C4-2B (cell line): ENCODE measurements at regions not wholly inside any gene's neighbourhood (a gene's known extent, or its start where the extent isn't known, plus 50 kb on each side); places are given as distances from the start of the nearest gene placed in this dataset.

Experiments
- ZFX ChIP-seq: fragments of 450-650 bp; IDR thresholded peaks from 2 replicates; pipeline ENCODE4 v1.6.1; 2017
- TF ChIP-seq, protein P1 (sequence below): fragments of 450-650 bp; conservative IDR thresholded peaks from 2 replicates; pipeline ENCODE4 v1.5.1; 2017; ENCODE audit warnings: mild to moderate bottlenecking

DNA sequence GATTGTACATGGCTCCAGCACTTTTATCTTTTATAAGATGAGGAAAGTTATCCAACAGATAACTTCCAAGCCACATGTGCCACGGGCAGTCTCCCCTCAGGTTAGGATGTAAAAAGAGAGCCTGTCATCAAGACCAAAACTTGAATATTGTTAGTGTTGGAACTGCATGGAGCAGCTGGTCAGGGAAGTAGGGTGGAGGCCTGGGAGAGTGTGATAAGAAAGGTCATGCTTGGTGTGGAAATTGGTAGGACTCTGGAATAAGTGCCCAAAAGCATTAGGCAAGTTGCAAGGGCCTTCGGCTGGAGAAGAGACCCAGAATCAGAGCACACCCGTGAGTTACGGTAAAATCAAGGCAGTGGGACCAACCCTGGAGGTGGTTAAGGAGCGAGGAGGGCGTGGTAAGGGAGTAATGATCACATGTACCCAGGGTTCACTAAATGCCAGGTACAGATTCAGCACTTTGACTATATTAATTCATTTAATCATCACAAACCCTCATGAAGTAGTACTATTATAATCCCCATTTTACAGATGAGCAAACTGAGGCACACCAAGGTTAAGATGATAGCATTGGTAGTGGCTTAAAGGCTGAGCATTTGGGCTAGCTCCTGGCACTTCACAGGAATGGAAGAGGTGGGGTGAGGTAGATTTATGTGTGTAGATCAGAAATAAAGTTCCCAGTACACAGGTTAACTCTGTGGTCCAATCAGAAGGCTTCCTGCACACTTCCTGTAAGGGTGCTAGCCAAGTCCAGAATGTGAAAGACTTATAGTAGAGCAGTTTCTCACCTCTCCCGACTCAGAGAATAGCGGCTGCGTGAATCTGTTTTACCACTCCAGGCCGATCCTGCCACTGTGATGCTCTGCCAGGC, 96.5 kb upstream of the ZNF608 start:
- TF ChIP-seq, protein P1, sequence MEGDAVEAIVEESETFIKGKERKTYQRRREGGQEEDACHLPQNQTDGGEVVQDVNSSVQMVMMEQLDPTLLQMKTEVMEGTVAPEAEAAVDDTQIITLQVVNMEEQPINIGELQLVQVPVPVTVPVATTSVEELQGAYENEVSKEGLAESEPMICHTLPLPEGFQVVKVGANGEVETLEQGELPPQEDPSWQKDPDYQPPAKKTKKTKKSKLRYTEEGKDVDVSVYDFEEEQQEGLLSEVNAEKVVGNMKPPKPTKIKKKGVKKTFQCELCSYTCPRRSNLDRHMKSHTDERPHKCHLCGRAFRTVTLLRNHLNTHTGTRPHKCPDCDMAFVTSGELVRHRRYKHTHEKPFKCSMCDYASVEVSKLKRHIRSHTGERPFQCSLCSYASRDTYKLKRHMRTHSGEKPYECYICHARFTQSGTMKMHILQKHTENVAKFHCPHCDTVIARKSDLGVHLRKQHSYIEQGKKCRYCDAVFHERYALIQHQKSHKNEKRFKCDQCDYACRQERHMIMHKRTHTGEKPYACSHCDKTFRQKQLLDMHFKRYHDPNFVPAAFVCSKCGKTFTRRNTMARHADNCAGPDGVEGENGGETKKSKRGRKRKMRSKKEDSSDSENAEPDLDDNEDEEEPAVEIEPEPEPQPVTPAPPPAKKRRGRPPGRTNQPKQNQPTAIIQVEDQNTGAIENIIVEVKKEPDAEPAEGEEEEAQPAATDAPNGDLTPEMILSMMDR: no peak
- TF ChIP-seq ZFX: no peak
